Osteoblast (primary cell): ENCODE measurements at regions not wholly inside any gene's neighbourhood (a gene's known extent, or its start where the extent isn't known, plus 50 kb on each side); places are given as distances from the start of the nearest gene placed in this dataset.

ENCODE experiments used
- DNase-seq: peaks from one replicate; pipeline ENCODE4 v3.0.0; 2011; ENCODE audit warnings: low spot score, mixed read lengths; ENCODE audit not compliant: insufficient read length; ENCODE audit errors: missing footprints
- H2AFZ ChIP-seq: 2 replicates; pipeline ENCODE4 v1.6.0; 2011; ENCODE audit warnings: mild to moderate bottlenecking, low read length
- H3K27ac ChIP-seq: 2 replicates; pipeline ENCODE4 v1.5.1; 2011; ENCODE audit warnings: mild to moderate bottlenecking, low read depth, low read length, moderate library complexity
- H3K27me3 ChIP-seq: 2 replicates; pipeline ENCODE4 v1.6.0; 2012; ENCODE audit warnings: mild to moderate bottlenecking, control low read depth, inconsistent platforms, low read length, moderate library complexity; ENCODE audit not compliant: insufficient read depth
- H3K36me3 ChIP-seq: 2 replicates; pipeline ENCODE4 v1.5.1; 2011; ENCODE audit warnings: mild to moderate bottlenecking, low read length, control low read depth, moderate library complexity; ENCODE audit not compliant: insufficient read depth
- H3K4me1 ChIP-seq: 2 replicates; pipeline ENCODE4 v1.5.1; 2011; ENCODE audit warnings: mild to moderate bottlenecking, low read length, control low read depth, moderate library complexity; ENCODE audit not compliant: insufficient read depth
- H3K4me2 ChIP-seq: 2 replicates; pipeline ENCODE4 v1.6.0; 2011; ENCODE audit warnings: mild to moderate bottlenecking, low read length; ENCODE audit not compliant: insufficient read depth
- H3K4me3 ChIP-seq: fragments of 200-600 bp; sonication (generic); 3 replicates; pipeline ENCODE4 v1.5.1; 2012; ENCODE audit warnings: mild to moderate bottlenecking, low read length, inconsistent platforms; ENCODE audit not compliant: insufficient read depth
- H3K79me2 ChIP-seq: 2 replicates; pipeline ENCODE4 v1.6.0; 2012; ENCODE audit warnings: mild to moderate bottlenecking, low read length, control low read depth, inconsistent platforms; ENCODE audit not compliant: insufficient read depth
- H3K9me3 ChIP-seq: 2 replicates; pipeline ENCODE4 v1.5.1; 2011; ENCODE audit warnings: low read depth, low read length, control low read depth
- H4K20me1 ChIP-seq: 2 replicates; pipeline ENCODE4 v1.6.0; 2012; ENCODE audit warnings: mild to moderate bottlenecking, low read length, control low read depth; ENCODE audit not compliant: insufficient read depth
- TF ChIP-seq, protein P1 (sequence below): IDR thresholded peaks from 2 replicates; pipeline ENCODE4 v1.5.1; 2011; ENCODE audit warnings: mild to moderate bottlenecking, low read depth, low read length, moderate library complexity; ENCODE audit errors: extremely low read depth

DNA sequence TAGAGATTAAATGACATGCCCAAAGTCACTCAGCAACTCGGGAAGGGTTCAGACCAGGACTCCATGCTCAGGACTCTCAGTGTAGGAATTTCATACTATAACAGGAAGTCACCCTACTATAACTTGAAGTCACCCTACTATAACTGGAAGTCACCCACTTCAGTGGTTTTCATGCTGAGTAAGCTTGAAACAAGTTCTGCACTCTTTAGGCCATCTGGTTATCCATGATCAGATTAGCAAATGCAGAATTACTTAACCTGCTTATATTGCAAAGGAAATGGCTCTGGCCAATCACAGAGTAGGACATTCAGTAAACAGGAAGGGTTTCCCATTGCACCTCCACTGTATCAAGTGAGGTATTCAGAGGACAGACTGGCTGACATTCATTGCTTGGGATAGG, 1240.4 kb downstream of the GATA3 start:
- no peak overlapping the region for H3K4me3 ChIP-seq
- no peak overlapping the region for H3K27ac ChIP-seq
- H3K79me2 ChIP-seq: no peaks in the 10 kb centered on the region
- no peaks in the 10 kb centered on the region for H3K9me3 ChIP-seq
- TF ChIP-seq, protein P1, sequence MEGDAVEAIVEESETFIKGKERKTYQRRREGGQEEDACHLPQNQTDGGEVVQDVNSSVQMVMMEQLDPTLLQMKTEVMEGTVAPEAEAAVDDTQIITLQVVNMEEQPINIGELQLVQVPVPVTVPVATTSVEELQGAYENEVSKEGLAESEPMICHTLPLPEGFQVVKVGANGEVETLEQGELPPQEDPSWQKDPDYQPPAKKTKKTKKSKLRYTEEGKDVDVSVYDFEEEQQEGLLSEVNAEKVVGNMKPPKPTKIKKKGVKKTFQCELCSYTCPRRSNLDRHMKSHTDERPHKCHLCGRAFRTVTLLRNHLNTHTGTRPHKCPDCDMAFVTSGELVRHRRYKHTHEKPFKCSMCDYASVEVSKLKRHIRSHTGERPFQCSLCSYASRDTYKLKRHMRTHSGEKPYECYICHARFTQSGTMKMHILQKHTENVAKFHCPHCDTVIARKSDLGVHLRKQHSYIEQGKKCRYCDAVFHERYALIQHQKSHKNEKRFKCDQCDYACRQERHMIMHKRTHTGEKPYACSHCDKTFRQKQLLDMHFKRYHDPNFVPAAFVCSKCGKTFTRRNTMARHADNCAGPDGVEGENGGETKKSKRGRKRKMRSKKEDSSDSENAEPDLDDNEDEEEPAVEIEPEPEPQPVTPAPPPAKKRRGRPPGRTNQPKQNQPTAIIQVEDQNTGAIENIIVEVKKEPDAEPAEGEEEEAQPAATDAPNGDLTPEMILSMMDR: no peak
- no peaks in the 10 kb centered on the region for H3K27me3 ChIP-seq
- no peaks in the 10 kb centered on the region for H3K4me1 ChIP-seq
- H2AFZ ChIP-seq: no peak overlapping the region
- no peaks in the 10 kb centered on the region for H4K20me1 ChIP-seq
- H3K4me2 ChIP-seq: no peak overlapping the region
- DNase-seq: no peak
- H3K36me3 ChIP-seq: no peaks in the 10 kb centered on the region

DNA sequence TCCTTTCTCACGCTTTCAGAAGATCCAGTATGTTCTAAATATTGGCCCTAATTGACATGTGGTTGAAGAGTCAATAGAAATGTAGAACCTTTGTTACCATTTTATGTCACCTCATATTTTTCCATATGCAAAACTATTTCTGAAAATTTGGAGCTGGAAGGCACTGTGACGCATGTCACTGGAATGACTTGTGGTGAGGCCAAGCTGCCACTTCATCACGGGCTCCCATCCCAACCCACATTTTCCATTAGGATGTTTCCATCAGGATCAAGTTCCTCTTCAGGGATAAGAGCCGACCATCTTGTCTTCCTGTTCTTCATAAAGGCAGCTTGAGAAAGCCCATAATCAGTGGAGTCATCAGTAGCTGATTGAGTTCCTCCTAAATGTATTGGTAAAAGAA, 1241.7 kb downstream of the GATA3 start:
- Histone ChIP-seq H3K4me3 (no peak overlapping the region), H2AFZ (no peak overlapping the region), H3K9me3 (no peaks in the 10 kb centered on the region), H3K4me1 (no peaks in the 10 kb centered on the region), H3K4me2 (no peak overlapping the region), H3K36me3 (no peaks in the 10 kb centered on the region), H3K79me2 (no peaks in the 10 kb centered on the region), H3K27me3 (no peaks in the 10 kb centered on the region), H4K20me1 (no peaks in the 10 kb centered on the region), H3K27ac (no peak overlapping the region)
- no peak for DNase-seq
- TF ChIP-seq, protein P1: no peak

DNA sequence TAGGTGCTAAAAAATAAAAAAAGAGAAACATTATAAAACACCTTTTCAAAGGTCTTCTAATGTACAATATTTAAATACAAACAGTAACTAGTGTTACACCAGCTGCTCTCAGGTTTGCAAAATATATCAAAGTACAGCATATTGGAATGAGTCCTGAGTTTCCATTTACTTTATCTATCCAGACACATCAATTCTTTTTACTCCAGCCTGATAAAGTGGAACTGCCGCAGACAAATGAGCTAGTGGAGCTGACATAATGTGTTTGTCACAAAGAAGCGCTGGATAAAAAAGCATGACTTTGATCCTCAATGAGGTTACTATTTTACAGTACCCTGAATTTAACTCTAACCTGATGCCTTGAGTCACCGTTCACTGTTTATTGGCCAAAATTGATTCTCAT, 1243.1 kb downstream of the GATA3 start:
- H3K36me3 ChIP-seq: no peaks in the 10 kb centered on the region
- no peak overlapping the region for H3K4me3 ChIP-seq
- no peak overlapping the region for H3K4me2 ChIP-seq
- no peaks in the 10 kb centered on the region for H4K20me1 ChIP-seq
- H3K4me1 ChIP-seq: no peaks in the 10 kb centered on the region
- H2AFZ ChIP-seq: no peak overlapping the region
- H3K9me3 ChIP-seq: no peaks in the 10 kb centered on the region
- DNase-seq: no peak
- TF ChIP-seq, protein P1: no peak
- H3K79me2 ChIP-seq: no peaks in the 10 kb centered on the region
- H3K27me3 ChIP-seq: no peaks in the 10 kb centered on the region
- H3K27ac ChIP-seq: no peak overlapping the region

DNA sequence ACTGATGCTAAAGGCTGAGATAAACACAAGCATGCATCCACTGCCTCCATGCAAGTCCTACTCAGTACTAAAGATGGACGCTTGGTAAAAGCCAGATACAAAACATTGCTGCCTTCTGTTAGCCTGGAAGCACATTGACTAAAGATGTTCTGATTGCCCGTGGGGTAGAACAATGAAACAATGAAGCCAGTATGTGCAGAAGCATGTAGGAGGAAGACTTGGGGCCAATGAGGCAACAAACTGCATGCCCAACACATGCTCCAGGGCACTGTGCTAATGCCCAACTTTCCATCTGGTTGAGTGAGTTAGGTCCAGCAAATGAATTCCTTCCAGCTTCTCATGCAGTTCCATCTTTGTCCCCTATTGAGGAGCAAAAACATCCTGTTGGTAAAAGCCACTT, 1245.5 kb downstream of the GATA3 start:
- no peak overlapping the region for H2AFZ ChIP-seq
- no peaks in the 10 kb centered on the region for H3K9me3 ChIP-seq
- no peak overlapping the region for H3K4me3 ChIP-seq
- no peaks in the 10 kb centered on the region for H3K4me1 ChIP-seq
- no peaks in the 10 kb centered on the region for H3K27me3 ChIP-seq
- no peaks in the 10 kb centered on the region for H3K79me2 ChIP-seq
- no peak for DNase-seq
- no peaks in the 10 kb centered on the region for H4K20me1 ChIP-seq
- no peak overlapping the region for H3K4me2 ChIP-seq
- H3K36me3 ChIP-seq: no peaks in the 10 kb centered on the region
- H3K27ac ChIP-seq: no peak overlapping the region
- TF ChIP-seq, protein P1: no peak
